GM23248 (cell line): ENCODE measurements at regions not wholly inside any gene's neighbourhood (a gene's known extent, or its start where the extent isn't known, plus 50 kb on each side); places are given as distances from the start of the nearest gene placed in this dataset.

Experiments
- DNase-seq: peaks from one replicate; pipeline ENCODE4 v3.0.0-alpha.2; 2015
- H2AFZ ChIP-seq: fragments of 200-600 bp; sonication (generic); 2 replicates; pipeline ENCODE4 v1.6.1; 2016; ENCODE audit warnings: antibody characterized with exemption
- H3F3A ChIP-seq: fragments of 200-600 bp; sonication (generic); 2 replicates; pipeline ENCODE4 v1.6.1; 2016; ENCODE audit warnings: mild to moderate bottlenecking, antibody characterized with exemption, mixed run types; ENCODE audit not compliant: insufficient read depth
- H3K27ac ChIP-seq: fragments of 200-600 bp; sonication (generic); 2 replicates; pipeline ENCODE4 v1.5.1; 2016; ENCODE audit warnings: mild to moderate bottlenecking
- H3K27me3 ChIP-seq: fragments of 200-600 bp; sonication (generic); replicated peaks from 2 replicates; pipeline ENCODE4 v1.6.1; 2016; ENCODE audit warnings: mild to moderate bottlenecking; ENCODE audit not compliant: insufficient read depth
- H3K36me3 ChIP-seq: fragments of 200-600 bp; sonication (generic); 2 replicates; pipeline ENCODE4 v1.6.1; 2016; ENCODE audit warnings: low read depth, mild to moderate bottlenecking
- H3K4me1 ChIP-seq: fragments of 200-600 bp; sonication (generic); 2 replicates; pipeline ENCODE4 v1.6.1; 2016; ENCODE audit warnings: mild to moderate bottlenecking; ENCODE audit not compliant: insufficient read depth
- H3K4me2 ChIP-seq: fragments of 200-600 bp; sonication (generic); one replicate; pipeline ENCODE4 v1.6.1; 2016; ENCODE audit warnings: mild to moderate bottlenecking; ENCODE audit not compliant: unreplicated experiment
- H3K4me3 ChIP-seq: fragments of 200-600 bp; sonication (generic); 2 replicates; pipeline ENCODE4 v1.5.1; 2016; ENCODE audit warnings: mild to moderate bottlenecking
- H3K79me2 ChIP-seq: fragments of 200-600 bp; sonication (generic); 2 replicates; pipeline ENCODE4 v1.6.1; 2016; ENCODE audit warnings: mild to moderate bottlenecking; ENCODE audit not compliant: insufficient read depth
- H3K9ac ChIP-seq: fragments of 200-600 bp; sonication (generic); 2 replicates; pipeline ENCODE4 v1.6.1; 2016; ENCODE audit warnings: mild to moderate bottlenecking
- H3K9me2 ChIP-seq: fragments of 200-600 bp; sonication (generic); 2 replicates; pipeline ENCODE4 v1.6.1; 2016; ENCODE audit warnings: mixed run types, mild to moderate bottlenecking, moderate library complexity; ENCODE audit not compliant: insufficient read depth
- H3K9me3 ChIP-seq: fragments of 200-600 bp; sonication (generic); one replicate; pipeline ENCODE4 v1.6.1; 2017; ENCODE audit warnings: low read depth
- H4K20me1 ChIP-seq: fragments of 200-600 bp; sonication (generic); 2 replicates; pipeline ENCODE4 v1.6.0; 2016; ENCODE audit not compliant: insufficient read depth
- EZH2 ChIP-seq: fragments of 200-600 bp; sonication (generic); IDR thresholded peaks from 2 replicates; pipeline ENCODE4 v1.6.1; 2018; ENCODE audit warnings: antibody characterized with exemption, mild to moderate bottlenecking; ENCODE audit not compliant: insufficient read depth, poor library complexity, severe bottlenecking
- EZH2phosphoT487 ChIP-seq: fragments of 200-600 bp; sonication (generic); IDR thresholded peaks from 2 replicates; pipeline ENCODE4 v1.6.1; 2018; ENCODE audit warnings: antibody characterized with exemption, moderate library complexity, mild to moderate bottlenecking, low read depth; ENCODE audit not compliant: insufficient read depth
- WGBS, 2 experiments: methylation state at CpG; one replicate each; pipeline ENCODE4 v1.1.6; 2015 to 2017; ENCODE audit warnings: low lambda C conversion rate in 2 of 2, low coverage in 1 of 2; ENCODE audit errors: missing lambda C conversion rate in 2 of 2; 5-methylcytosine and 5-hydroxymethylcytosine counted together
- in situ Hi-C: fragments of 300-500 bp; cut with MboI; formaldehyde crosslinking; loops from 2 replicates; pipeline ENCODE4 v1.15.0; 2020

DNA sequence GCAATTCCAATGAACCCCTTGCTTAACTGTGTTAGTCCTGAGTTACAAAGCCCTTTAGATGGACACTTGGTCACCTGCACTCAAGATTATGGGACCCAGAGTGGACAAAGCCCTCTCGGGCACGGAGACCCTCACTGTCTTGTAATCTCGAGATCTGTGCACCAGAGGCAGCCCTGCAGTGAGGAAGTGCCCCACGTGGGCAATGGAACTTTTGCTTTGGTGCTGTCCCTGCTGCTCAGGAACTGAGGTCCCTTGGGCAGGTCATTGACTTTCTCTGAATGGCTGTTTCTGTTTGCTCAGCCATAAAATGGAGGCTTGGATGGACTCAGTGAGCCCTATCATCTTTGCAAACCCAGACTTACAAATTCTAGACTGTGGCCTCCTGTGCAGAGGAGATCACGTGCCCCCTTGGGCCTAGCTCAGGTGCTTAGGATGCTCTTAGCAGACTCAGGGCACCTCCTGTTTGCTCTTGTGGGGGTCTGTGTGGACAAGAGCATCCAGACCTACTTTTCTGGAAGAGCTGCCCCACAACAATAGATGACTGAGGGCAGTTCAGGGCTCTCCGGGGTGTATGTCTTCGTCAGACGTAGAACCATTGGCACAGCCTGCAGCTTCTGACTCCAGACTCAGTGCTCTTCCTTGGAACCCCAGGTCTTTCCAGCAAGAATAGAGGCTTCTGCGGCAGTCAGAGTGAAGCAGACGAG, 94.5 kb upstream of the HS6ST1 start:
- Histone ChIP-seq H3K27ac (no peak overlapping the region), H3K4me1 (peaks cover 15% of the 10 kb centered on the region), H3K9me3 (no peaks in the 10 kb centered on the region)

DNA sequence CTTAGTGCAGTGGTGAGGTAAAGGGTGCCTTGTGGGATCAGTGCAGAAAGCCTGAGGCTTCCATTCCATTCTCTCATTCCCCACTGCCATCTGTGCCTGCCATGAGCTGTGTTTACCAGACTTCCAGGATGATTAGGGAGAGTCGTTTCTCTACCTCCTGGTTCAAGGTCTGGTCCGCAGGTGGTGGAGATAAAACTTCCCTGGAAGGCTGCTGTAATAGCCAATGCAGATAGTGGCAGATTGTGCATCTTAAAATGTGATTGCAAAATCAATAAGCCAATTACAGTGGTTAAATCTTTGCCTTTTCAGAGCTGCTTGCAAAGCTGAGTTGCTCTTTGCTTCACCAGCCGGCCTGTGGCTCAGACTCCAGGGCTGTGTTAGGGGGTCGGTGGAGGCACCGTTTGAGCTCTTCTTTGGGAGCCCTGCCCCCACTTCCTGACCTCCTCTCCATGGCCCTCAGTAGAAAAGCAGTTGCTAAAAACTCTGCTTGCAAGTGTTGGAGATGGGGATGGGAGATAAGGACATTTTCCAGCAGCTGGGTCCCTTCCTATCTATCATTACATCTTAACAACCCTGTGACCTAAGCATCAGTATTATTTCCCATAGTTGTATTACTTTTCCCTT, 95.2 kb upstream of the HS6ST1 start:
- H3K4me3 ChIP-seq: no peak overlapping the region
- in situ Hi-C loops: no loop called here
- H3K36me3 ChIP-seq: no peaks in the 10 kb centered on the region
- no peaks in the 10 kb centered on the region for H4K20me1 ChIP-seq
- H3K27me3 ChIP-seq: no peaks in the 10 kb centered on the region
- H3K4me1 ChIP-seq: peaks cover 9% of the 10 kb centered on the region
- H3K9ac ChIP-seq: no peak overlapping the region
- H3K9me3 ChIP-seq: no peaks in the 10 kb centered on the region
- WGBS, 2 experiments: 86% methylated on average over 5 of the region's 5 CpGs
- no peak overlapping the region for H2AFZ ChIP-seq
- no peaks in the 10 kb centered on the region for H3K9me2 ChIP-seq
- no peaks in the 10 kb centered on the region for H3K79me2 ChIP-seq
- no peak overlapping the region for H3K4me2 ChIP-seq
- TF ChIP-seq EZH2phosphoT487: no peak
- no peak for DNase-seq
- no peak overlapping the region for H3K27ac ChIP-seq
- H3F3A ChIP-seq: no peaks in the 10 kb centered on the region

More for the DNA sequence above, 94.5 kb upstream of the HS6ST1 start:
- TF ChIP-seq EZH2: no peak
- no peak for TF ChIP-seq EZH2phosphoT487
- no peak overlapping the region for H2AFZ ChIP-seq
- H3K4me3 ChIP-seq: no peak overlapping the region
- H4K20me1 ChIP-seq: no peaks in the 10 kb centered on the region
- H3K36me3 ChIP-seq: no peaks in the 10 kb centered on the region
- DNase-seq: no peak
- H3K27me3 ChIP-seq: no peaks in the 10 kb centered on the region
- H3K9me2 ChIP-seq: no peaks in the 10 kb centered on the region
- H3K9ac ChIP-seq: no peak overlapping the region
- no peak overlapping the region for H3K4me2 ChIP-seq
- H3K79me2 ChIP-seq: no peaks in the 10 kb centered on the region
- in situ Hi-C loops: no loop called here
- WGBS, 2 experiments: 92 to 97% methylated on average over 10 of the region's 10 CpGs
- H3F3A ChIP-seq: peaks cover 2% of the 10 kb centered on the region; the same call in 1 of the 2 replicates

DNA sequence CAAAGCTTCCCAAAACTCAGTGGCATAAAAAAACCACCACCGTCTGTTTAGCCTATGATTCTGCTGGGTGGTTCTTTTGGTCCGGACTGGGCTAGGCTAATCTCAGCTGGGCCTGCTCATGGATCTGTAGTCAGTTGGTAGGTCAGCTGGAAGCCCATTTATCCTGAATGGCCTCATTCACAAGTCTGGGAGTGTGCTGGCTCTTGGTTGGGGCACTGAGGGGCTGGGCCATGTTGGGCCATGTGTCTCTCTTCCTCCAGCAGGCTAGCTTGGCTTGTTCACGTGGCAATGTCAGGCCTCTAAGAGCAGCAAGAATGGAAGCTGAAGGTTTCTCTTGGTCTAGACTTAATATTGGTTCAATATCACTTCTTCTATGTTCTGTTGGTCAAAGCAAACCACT, 95.7 kb upstream of the HS6ST1 start:
- Histone ChIP-seq H4K20me1 (no peaks in the 10 kb centered on the region), H3K27me3 (no peaks in the 10 kb centered on the region), H2AFZ (no peak overlapping the region), H3K4me1 (peaks cover 5% of the 10 kb centered on the region), H3K27ac (no peak overlapping the region), H3K79me2 (no peaks in the 10 kb centered on the region), H3K9me2 (no peaks in the 10 kb centered on the region), H3K36me3 (no peaks in the 10 kb centered on the region), H3K4me3 (no peak overlapping the region), H3F3A (no peaks in the 10 kb centered on the region), H3K4me2 (no peak overlapping the region), H3K9ac (no peak overlapping the region), H3K9me3 (no peaks in the 10 kb centered on the region)
- no peak for TF ChIP-seq EZH2
- no peak for TF ChIP-seq EZH2phosphoT487
- in situ Hi-C loops: no loop called here
- no peak for DNase-seq
- WGBS, 2 experiments: 91 to 92% methylated on average over 3 of the region's 3 CpGs

DNA sequence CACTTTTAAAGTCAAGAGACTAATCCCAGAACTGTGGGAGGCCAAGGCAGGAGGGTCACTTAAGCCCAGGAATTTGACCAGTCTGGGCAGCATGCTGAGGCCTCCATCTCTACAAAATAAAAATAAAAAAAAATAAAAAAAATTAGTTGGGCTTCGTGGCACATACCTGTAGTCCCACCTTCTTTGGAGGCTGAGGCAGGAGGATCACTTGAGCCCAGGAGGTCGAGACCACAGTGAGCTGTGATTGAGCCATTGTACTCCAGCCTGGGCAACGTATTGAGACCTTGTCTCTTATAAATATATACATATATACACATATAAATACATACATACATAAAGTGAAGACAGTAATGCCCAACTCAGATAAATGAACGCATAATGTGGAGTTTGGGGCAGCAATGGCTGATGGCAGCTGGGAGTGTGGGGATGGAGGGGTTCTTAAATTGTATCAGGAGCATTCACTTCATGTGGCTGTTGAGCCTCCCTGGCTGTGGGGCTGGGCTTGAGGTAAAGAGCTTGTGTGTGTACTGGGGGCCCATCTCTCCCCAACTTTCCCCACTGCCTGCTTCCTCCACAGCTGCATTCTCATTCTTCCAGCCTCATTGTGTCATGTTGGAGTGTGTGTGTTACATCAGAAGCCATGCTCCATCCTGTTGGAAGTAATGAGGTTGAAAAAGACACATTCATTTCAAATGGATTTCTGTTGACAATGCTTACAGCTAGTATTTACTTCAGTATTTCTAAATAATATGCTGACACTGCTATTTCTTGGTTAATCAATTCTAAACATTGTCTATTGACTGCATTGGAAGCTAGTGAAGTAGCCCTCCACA, 96.5 kb upstream of the HS6ST1 start:
- H3K9me2 ChIP-seq: no peaks in the 10 kb centered on the region
- H3K4me1 ChIP-seq: no peaks in the 10 kb centered on the region
- no peak for DNase-seq
- no peak overlapping the region for H3K9ac ChIP-seq
- TF ChIP-seq EZH2phosphoT487 (no peak), EZH2 (no peak)
- H3K9me3 ChIP-seq: no peaks in the 10 kb centered on the region
- H3K4me2 ChIP-seq: no peak overlapping the region
- no peaks in the 10 kb centered on the region for H4K20me1 ChIP-seq
- no peak overlapping the region for H2AFZ ChIP-seq
- H3K79me2 ChIP-seq: no peaks in the 10 kb centered on the region
- H3K27me3 ChIP-seq: no peaks in the 10 kb centered on the region
- H3K36me3 ChIP-seq: no peaks in the 10 kb centered on the region
- no peak overlapping the region for H3K27ac ChIP-seq
- H3F3A ChIP-seq: peaks cover 5% of the 10 kb centered on the region; the same call in 1 of the 2 replicates
- in situ Hi-C loops: no loop called here
- no peak overlapping the region for H3K4me3 ChIP-seq
- WGBS, 2 experiments: 70 to 77% methylated on average over 4 of the region's 4 CpGs
